ENCODE measurements at regions not wholly inside any gene's neighbourhood (a gene's known extent, or its start where the extent isn't known, plus 50 kb on each side); places are given as distances from the start of the nearest gene placed in this dataset.

- no peak for TF ChIP-seq CTCF (IDR thresholded peaks at IDR 0.05)
- TF ChIP-seq POLR2AphosphoS5 (IDR thresholded peaks at IDR 0.05; ENCODE audit: low read depth, low read length) = no peak
- no peak for TF ChIP-seq REST (IDR thresholded peaks at IDR 0.05; ENCODE audit: insufficient read depth in 1 of 2, low read depth in 2 of 2, low read length in 1 of 2)
- TF ChIP-seq SIN3A (IDR thresholded peaks at IDR 0.05; ENCODE audit: borderline replicate concordance, insufficient read depth, low read depth, low read length) = no peak
- TF ChIP-seq TCF7L2 (IDR thresholded peaks at IDR 0.05; ENCODE audit: low read depth, low read length) = no peak
These were observed 433.6 kb upstream of the DPH6 start for GRCh38 chr15:35979608-35980007.

Data from Panc1 (cell line).